ENCODE measurements at regions not wholly inside any gene's neighbourhood (a gene's known extent, or its start where the extent isn't known, plus 50 kb on each side); places are given as distances from the start of the nearest gene placed in this dataset.

DNA sequence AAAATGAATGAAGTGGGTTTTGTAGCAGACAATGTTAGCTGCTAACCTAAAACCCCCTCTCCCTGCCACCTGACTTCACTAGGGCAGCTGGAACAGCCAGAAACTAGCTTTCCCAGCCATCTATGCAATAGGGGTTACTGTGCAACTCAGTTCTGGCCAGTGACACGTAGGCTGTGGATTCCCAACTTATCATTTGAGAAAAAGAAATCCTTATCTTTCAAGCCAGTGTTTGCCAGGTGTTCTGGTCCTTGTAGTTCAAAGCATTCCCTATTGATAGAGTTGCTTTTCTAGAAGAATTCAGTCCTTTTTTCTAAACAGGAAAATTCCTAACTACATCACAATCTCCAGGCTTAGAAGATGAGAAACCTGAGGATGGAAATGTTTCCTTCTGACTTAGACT lies 144.5 kb upstream of the ELAC2 start:
- WGBS, 2 experiments (ENCODE audit: extremely low coverage in 1 of 2, insufficient coverage in 1 of 2, insufficient read length in 1 of 2, insufficient replicate concordance in 2 of 2, low coverage in 1 of 2, low lambda C conversion rate in 2 of 2, missing lambda C conversion rate in 1 of 2), result 80% methylated on average over 1 of the region's 1 CpG; no CpG with 5 or more reads in 1 of the 2 experiments
- Histone ChIP-seq H3K18ac (ENCODE audit: extremely low read depth, low read length) (no peak overlapping the region), H3K9me3 (ENCODE audit: insufficient read depth in 2 of 2, low read depth in 1 of 2, low read length in 1 of 2) (no peaks in the 10 kb centered on the region), H2BK20ac (ENCODE audit: low read length) (no peak overlapping the region), H3K4me1 (replicated peaks in 1 of 4; ENCODE audit: control insufficient read depth in 3 of 4, insufficient read depth in 4 of 4, low read length in 3 of 4) (no peaks in the 10 kb centered on the region), H3K27ac (ENCODE audit: low read depth, low read length) (no peak overlapping the region), H2BK5ac (ENCODE audit: low read depth, low read length) (no peak overlapping the region), H3K36me3 (ENCODE audit: control insufficient read depth in 2 of 4, insufficient read depth in 4 of 4, low read length in 3 of 4) (no peaks in the 10 kb centered on the region), H4K91ac (replicated peaks; ENCODE audit: insufficient read length, low read length) (no peak overlapping the region), H4K8ac (ENCODE audit: extremely low read depth, insufficient read depth, low read length) (no peak overlapping the region), H3K56ac (replicated peaks; ENCODE audit: insufficient read length, low read depth, low read length) (no peak overlapping the region), H3K23me2 (ENCODE audit: low read depth, low read length) (no peaks in the 10 kb centered on the region), H3K4me2 (ENCODE audit: insufficient read depth in 1 of 2, low read depth in 2 of 2, low read length in 2 of 2) (no peak overlapping the region), H2BK15ac (ENCODE audit: low read length) (no peak overlapping the region), H2BK12ac (ENCODE audit: low read depth, low read length) (no peak overlapping the region), H3K23ac (ENCODE audit: insufficient read length) (no peak overlapping the region), H4K5ac (ENCODE audit: insufficient read length, low read depth, low read length) (no peak overlapping the region), H3K27me3 (replicated peaks in 1 of 4; ENCODE audit: control insufficient read depth in 3 of 4, extremely low read depth in 1 of 4, insufficient read depth in 3 of 4, low read length in 3 of 4) (no peaks in the 10 kb centered on the region), H3K4me3 (ENCODE audit: extremely low read depth in 1 of 4, insufficient read depth in 2 of 4, low read depth in 3 of 4, low read length in 4 of 4) (no peak overlapping the region), H4K20me1 (replicated peaks in 1 of 2; ENCODE audit: control insufficient read depth in 1 of 2, insufficient read depth in 2 of 2, low read length in 2 of 2) (no peaks in the 10 kb centered on the region), H3K79me2 (ENCODE audit: control insufficient read depth in 1 of 2, insufficient read depth in 2 of 2, low read length in 2 of 2) (no peaks in the 10 kb centered on the region), H3K14ac (ENCODE audit: insufficient read length) (no peak overlapping the region), H2AFZ (ENCODE audit: low read length) (no peak overlapping the region), H2AK5ac (ENCODE audit: low read depth, low read length) (no peak overlapping the region), H3K9ac (replicated peaks in 1 of 4; ENCODE audit: extremely low read depth in 1 of 4, low read depth in 3 of 4, low read length in 3 of 4) (no peak overlapping the region), H3K79me1 (ENCODE audit: low read depth, low read length) (no peaks in the 10 kb centered on the region), H3K4ac (replicated peaks; ENCODE audit: insufficient read length, low read depth, low read length) (no peak overlapping the region), H2BK120ac (replicated peaks; ENCODE audit: low read depth, low read length) (no peak overlapping the region)
- ChIA-PET POLR2A (ENCODE audit: partially characterized antibody) (no interaction called here), CTCF (ENCODE audit: partially characterized antibody) (interaction anchor here (0.6 kb wide), 1 partner anchor 28 kb away, joined by 3 read pairs; no protein-coding TSS in a partner anchor)
- FAIRE-seq, result no peak
- no peak for DNase-seq (ENCODE audit: low read depth in 1 of 2, low spot score in 2 of 2)
- TF ChIP-seq HDAC6 (IDR thresholded peaks at IDR 0.05; ENCODE audit: low read depth, low read length), result no peak
- no peak for TF ChIP-seq CHD1 (IDR thresholded peaks at IDR 0.05; ENCODE audit: low read depth, low read length)
- TF ChIP-seq BACH1 (IDR thresholded peaks at IDR 0.05; ENCODE audit: low read length), result no peak
- no peak for TF ChIP-seq CBX5 (IDR thresholded peaks at IDR 0.05; ENCODE audit: low read depth, low read length)
- no peak for TF ChIP-seq RXRA (IDR thresholded peaks at IDR 0.05; ENCODE audit: insufficient read depth, low read depth, low read length)
- TF ChIP-seq ASH2L (IDR thresholded peaks at IDR 0.05; ENCODE audit: low read length), result no peak
- no peak for TF ChIP-seq POLR2AphosphoS5 (IDR thresholded peaks at IDR 0.05; ENCODE audit: low read depth, low read length)
- TF ChIP-seq JUN (IDR thresholded peaks at IDR 0.05; ENCODE audit: low read depth, low read length), result no peak
- TF ChIP-seq KDM5A (IDR thresholded peaks at IDR 0.05; ENCODE audit: low read length), result no peak
